GM12864 (cell line): ENCODE measurements at regions not wholly inside any gene's neighbourhood (a gene's known extent, or its start where the extent isn't known, plus 50 kb on each side); places are given as distances from the start of the nearest gene placed in this dataset.

Source experiments
- DNase-seq: peaks from one replicate; pipeline ENCODE4 v3.0.0-alpha.2; 2011; ENCODE audit warnings: low read depth
- H3K4me3 ChIP-seq: 2 replicates; pipeline ENCODE4 v1.5.1; 2011; ENCODE audit warnings: mild to moderate bottlenecking, low read depth, low read length, control low read depth
- CTCF ChIP-seq: IDR thresholded peaks from 2 replicates; pipeline ENCODE4 v1.5.1; 2011; ENCODE audit warnings: low read depth, mild to moderate bottlenecking, moderate library complexity, low read length, control low read depth, inconsistent platforms; ENCODE audit errors: missing control alignments

DNA sequence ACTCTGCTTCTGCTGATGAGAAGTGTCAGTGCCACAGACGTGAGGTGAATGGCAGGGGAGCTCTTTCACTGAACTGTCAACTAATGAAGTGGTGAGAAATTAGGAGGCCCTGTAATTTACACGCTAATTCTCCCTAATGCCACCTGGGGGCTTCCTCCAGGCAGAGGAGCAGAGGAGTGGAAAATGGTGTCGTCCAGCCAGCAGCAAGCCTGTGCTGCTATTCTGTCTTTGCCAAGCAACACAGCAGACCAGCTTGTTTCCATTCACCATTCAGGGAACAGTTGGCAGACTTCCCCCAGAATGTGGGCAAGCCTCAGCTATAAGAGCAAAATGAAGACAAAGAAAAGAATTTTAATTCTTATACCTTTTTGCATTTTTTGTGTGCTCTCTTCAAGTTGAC lies 245.2 kb upstream of the TET2 start:
- TF ChIP-seq CTCF = no peak
- no peak for DNase-seq
- no peak overlapping the region for H3K4me3 ChIP-seq

GRCh38 chr4:104901961-104902605 lies 244.6 kb upstream of the TET2 start:
- no peak for TF ChIP-seq CTCF
- no peak for DNase-seq

DNA sequence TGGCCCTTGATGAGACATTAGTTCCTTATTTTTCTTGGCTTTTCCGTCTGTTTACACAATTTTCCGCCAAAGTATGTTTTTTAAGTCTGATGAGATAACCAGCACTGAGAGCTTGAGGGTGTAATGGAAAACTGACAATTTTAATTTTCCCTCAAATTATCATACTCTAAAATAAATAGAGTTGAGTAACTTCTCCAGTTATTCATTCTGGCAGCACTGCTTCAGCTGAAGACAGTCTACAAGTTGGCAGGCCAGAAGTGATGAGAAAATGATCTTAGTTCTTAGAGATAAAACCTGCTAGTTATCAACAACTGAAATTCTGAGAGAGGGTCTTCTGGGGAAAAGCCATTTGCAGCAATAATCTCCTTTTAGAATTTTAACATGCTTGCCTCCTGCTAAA lies 241.6 kb upstream of the TET2 start:
- TF ChIP-seq CTCF = no peak
- no peak for DNase-seq
- H3K4me3 ChIP-seq = no peak overlapping the region

More at GRCh38 chr4:104901961-104902605, 244.6 kb upstream of the TET2 start:
- H3K4me3 ChIP-seq = no peak overlapping the region

DNA sequence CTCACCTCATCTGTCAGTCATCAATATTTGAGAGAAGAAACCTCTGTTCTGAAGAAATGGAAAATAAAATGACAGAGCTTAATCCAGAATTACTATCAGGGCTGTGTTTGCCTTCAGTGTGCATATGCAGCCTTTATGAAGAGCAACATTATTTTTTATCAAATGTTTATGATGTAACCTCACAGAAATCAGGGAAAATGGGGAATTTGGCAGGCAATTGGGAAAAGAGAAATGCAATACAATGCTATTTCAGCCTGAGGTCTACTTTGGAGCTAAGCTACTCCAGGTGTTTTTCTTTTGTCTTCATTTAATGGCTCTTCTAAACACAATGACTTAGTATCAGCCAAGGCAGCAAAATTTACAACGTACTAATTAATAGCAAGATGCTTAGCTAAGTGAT lies 241.1 kb upstream of the TET2 start:
- TF ChIP-seq CTCF = no peak
- H3K4me3 ChIP-seq = no peak overlapping the region
- no peak for DNase-seq

GRCh38 chr4:104906276-104906675 lies 240.4 kb upstream of the TET2 start:
- TF ChIP-seq CTCF = no peak
- H3K4me3 ChIP-seq = no peak overlapping the region
- no peak for DNase-seq

GRCh38 chr4:104907074-104907649 lies 239.5 kb upstream of the TET2 start:
- DNase-seq = no peak
- H3K4me3 ChIP-seq = no peak overlapping the region
- TF ChIP-seq CTCF = no peak

DNA sequence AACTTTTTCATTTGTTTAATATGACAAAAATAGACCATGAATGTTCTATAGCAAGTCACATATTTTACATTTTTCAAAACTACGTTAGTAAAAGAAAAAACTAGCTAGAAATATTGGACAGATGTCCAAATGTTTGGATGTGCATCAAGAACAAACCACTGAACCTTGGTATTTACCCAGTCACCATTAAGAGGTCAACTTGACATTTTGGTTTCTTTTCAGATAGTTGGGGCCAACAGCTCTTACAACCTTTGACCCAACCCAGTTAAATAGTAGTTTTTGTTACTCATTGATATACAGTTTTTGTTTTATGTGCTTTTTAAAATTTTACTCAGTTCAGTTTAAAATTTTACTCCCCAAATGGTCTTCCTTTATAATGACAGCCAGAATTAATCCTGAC lies 238.7 kb upstream of the TET2 start:
- TF ChIP-seq CTCF = no peak
- no peak overlapping the region for H3K4me3 ChIP-seq
- DNase-seq = no peak
